ENCODE measurements at regions not wholly inside any gene's neighbourhood (a gene's known extent, or its start where the extent isn't known, plus 50 kb on each side); places are given as distances from the start of the nearest gene placed in this dataset.
"Not testable (repeated sequence)": the region's sequence is repeated elsewhere in the genome, so short reads cannot be mapped to it uniquely, and the experiment has no call there.

GRCh38 chr3:5464649-5465048 is 277.1 kb downstream of the EDEM1 start:
- intact Hi-C loops (cut with micrococcal nuclease): no loop called here

DNA sequence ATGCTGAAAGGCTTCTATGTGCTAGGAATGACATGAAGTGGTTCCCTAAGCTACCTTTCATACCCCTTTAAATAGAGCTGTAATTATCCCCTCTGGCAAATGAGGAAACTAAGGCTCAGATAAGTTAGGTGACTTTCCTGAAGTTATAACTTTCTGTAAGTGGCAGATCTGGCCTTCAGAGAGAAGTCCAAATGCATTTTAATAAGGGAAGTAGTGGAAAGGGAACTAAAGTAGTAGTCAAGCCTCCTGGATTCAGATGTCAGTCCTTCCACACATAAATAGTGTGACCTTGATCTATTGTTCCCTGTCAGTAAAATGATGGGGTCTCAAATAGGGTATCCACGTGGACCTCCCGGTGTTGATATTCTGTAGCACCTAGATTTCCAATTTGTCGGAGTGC is 277.7 kb downstream of the EDEM1 start:
- intact Hi-C loops (cut with micrococcal nuclease): no loop called here

- intact Hi-C loops (cut with micrococcal nuclease): no loop called here
Observed at GRCh38 chr3:5466065-5466464, 278.6 kb downstream of the EDEM1 start.

- intact Hi-C loops (cut with micrococcal nuclease): no loop called here
Observed at GRCh38 chr3:5466717-5467116, 279.2 kb downstream of the EDEM1 start.

DNA sequence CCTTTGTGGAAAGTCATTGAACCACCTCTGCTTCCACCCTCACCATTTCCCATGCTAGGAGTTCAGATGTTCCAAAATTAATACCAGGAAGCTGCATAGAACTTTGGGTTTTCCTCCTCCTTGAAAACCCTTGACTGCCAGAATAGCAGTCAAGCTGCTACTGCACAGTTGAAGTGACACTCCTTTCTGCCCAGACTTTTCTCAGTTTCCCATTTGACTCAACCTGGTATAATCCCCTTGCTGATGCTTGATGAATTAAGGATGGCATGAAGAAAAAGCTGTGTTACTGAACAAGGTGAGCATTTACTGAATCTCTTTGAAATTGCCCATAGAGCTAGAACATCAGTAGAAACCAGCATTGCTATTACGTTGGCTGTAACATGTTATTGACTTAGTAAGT is 286.0 kb downstream of the EDEM1 start:
- intact Hi-C loops (cut with micrococcal nuclease): no loop called here

DNA sequence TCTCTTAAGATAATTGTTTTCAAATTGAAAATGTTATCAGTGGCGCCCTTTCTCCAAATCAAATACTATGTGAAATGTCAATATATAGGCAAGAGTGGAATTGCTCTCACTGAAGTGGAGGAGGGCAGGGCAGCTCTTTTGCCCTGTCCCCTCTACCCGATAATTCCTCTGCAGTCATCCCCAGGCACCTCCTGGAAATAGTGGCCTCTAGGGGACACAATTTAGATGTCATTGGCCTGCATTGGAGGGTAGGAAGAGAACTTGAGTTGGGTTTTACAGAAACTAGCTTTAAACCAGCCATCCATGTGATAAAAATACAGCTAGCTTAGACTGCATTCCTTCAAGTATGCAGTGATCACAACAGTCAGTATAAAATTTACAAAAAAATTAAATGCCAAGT is 288.9 kb downstream of the EDEM1 start:
- intact Hi-C loops (cut with micrococcal nuclease): no loop called here

- intact Hi-C loops (cut with micrococcal nuclease): no loop called here
Observed at GRCh38 chr3:5479229-5479799, 291.8 kb downstream of the EDEM1 start.

DNA sequence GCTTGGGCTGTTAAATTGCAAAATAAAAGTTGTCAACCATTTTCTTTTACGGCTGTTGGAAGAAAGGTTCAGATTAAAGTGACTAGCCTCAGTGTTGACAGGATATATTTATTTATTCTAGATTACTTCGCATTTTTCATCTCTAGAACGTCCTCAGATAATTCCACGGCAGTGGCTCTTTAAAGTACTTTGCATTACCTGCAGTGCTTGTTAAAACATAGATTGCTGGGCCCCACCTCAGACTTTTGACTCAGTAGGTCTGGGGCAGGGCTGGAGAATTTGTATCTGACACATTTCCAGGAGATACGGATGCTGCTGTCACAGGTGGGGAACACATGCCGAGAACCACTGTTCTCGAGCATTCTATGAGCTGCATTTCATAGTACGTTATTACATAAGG is 292.7 kb downstream of the EDEM1 start:
- intact Hi-C loops (cut with micrococcal nuclease): no loop called here

DNA sequence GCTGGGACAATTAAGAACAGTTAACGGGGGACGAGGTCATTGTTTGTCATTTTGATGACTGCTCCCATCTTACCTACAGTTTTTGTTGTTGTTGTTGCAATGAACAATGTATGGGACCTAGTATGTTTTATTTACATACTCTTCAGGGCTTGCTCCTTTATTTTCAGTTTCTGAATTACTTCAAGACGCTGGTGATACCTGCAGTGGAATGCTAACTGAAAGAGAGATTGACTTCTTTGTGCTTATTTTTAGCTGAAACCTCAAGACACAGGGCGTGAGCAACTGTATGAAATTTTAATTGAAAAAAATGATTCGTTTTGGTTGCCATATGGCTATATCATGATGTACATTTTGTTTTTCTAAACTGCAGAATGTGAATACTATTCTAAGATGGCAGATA is 297.9 kb downstream of the EDEM1 start:
- intact Hi-C loops (cut with micrococcal nuclease): no loop called here

- intact Hi-C loops (cut with micrococcal nuclease): no loop called here
Observed at GRCh38 chr3:5488771-5489170, 301.3 kb downstream of the EDEM1 start.

GRCh38 chr3:5489536-5489935 is 302.0 kb downstream of the EDEM1 start:
- intact Hi-C loops (cut with micrococcal nuclease): no loop called here

GRCh38 chr3:5494905-5495519 is 307.5 kb downstream of the EDEM1 start:
- intact Hi-C loops (cut with micrococcal nuclease): no loop called here

GRCh38 chr3:5497497-5497896 is 310.0 kb downstream of the EDEM1 start:
- intact Hi-C loops (cut with micrococcal nuclease): no loop called here

GRCh38 chr3:5498981-5499380 is 311.5 kb downstream of the EDEM1 start:
- intact Hi-C loops (cut with micrococcal nuclease): no loop called here

- intact Hi-C loops (cut with micrococcal nuclease): no loop called here
Observed at GRCh38 chr3:5499404-5499803, 311.9 kb downstream of the EDEM1 start.

- intact Hi-C loops (cut with micrococcal nuclease): no loop called here
Observed at GRCh38 chr3:5503136-5503535, 315.6 kb downstream of the EDEM1 start.

DNA sequence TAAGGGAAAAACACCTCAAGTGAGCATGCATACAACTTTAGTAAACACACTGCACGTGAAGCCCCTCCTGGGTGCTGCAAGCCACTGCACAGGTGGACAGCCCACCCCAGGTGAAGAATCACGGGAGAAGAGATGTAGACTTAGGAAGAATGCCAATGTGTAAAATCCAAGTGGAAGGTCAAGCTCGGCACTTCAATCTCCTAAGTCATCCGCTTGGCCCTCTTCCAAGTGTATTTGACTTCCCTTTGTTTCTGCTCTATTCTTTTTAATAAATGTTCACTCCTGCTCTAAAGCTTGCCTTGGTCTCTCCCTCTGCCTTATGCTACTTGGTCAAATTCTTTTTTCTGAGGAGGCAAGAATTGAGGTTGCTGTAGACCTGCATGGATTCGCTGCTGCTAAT is 316.6 kb downstream of the EDEM1 start:
- intact Hi-C loops (cut with micrococcal nuclease): no loop called here

- intact Hi-C loops (cut with micrococcal nuclease): no loop called here
Observed at GRCh38 chr3:5505163-5505562, 317.7 kb downstream of the EDEM1 start.

DNA sequence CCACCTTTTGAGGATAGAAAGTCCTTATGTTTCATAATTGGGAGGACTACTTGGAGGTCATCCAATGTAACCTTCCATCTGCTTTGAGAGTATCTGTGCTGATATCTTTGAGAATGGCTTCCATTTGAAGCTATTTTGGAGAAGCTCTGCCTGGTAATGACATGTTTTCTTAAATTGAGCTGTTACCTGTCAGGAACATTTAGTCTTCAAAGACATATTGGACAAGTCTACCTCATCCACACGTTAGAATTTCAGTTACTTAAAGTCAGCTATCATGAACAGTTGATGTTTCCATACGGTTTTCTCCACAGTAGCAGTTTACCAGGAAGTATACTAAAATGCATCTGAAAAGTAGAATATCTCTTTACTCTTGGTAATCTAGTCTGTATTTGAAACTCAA is 318.5 kb downstream of the EDEM1 start:
- intact Hi-C loops (cut with micrococcal nuclease): no loop called here

DNA sequence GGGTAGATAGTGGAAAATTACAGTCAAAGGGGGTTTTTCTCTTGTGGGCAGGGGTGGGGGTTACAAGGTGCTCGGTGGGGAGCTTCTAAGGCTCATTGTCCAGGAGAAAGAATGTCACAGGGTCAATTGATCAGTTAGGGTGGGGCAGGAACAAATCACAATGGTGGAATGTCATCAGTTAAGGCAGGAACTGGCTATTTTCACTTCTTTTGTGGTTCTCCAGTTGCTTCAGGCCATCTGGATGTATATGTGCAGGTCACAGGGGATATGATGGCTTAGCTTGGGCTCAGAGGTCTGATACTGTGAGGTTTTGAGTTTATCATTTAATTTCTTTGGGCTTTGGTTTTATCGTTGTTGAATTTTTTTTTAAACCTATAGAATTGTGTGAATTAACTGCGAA is 321.4 kb downstream of the EDEM1 start:
- intact Hi-C loops (cut with micrococcal nuclease): not testable (repeated sequence)

- intact Hi-C loops (cut with micrococcal nuclease): no loop called here
Observed at GRCh38 chr3:5510300-5510699, 322.8 kb downstream of the EDEM1 start.

DNA sequence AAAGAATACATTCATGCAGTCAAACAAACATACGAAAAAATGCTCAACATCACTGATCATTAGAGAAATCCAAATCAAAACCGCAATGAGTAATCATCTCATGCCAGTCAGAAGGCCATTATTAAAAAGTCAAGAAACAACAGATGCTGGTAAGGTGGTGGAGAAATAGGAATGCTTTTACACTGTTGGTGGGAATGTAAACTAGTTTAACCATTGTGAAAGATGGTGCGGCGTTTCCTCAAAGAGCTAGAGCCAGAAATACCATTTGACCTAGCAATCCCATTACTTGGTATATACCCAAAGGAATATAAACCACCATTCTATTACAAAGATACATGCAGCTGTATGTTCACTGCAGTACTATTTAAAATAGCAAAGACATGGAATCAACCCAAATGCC is 330.4 kb downstream of the EDEM1 start:
- intact Hi-C loops (cut with micrococcal nuclease): no loop called here

DNA sequence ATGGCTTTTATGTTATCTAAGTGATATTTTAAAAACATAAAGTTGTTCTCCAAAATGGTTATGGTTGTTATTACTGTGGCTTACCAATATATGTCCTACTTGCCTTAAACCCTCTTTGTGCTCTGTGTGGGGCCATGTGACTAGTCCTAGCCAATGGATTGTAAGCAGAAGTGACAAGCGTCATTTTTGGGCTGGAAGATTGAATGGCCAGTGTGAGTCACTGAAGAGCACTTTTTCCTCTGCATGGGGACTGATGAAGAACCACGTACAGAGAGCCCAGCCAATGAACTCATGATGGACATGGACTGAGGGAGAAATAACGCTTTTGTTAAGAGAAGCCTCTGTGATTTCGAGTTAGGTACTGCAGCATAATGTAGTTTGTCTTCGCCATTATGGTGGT is 332.7 kb downstream of the EDEM1 start:
- intact Hi-C loops (cut with micrococcal nuclease): no loop called here

DNA sequence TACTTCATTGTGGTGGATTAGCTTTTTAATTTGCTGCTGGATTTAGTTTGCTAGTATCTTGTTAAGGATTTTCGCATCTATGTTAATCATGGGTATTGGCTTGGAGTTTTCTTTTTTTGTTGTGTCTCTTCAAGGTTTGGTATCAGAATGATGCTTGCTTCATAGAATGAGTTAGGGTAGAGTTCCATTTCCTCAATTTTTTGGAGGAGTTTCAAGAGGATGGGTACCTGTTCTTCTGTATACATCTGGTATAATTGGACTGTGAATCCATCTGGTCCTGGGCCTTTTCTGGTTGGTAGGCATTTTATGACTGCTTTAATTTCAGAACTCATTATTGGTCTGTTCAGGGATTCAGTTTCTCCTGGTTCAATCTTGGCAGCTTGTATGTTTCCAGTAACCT is 335.6 kb downstream of the EDEM1 start:
- intact Hi-C loops (cut with micrococcal nuclease): no loop called here
